SJSA1 (cell line): ENCODE measurements at regions not wholly inside any gene's neighbourhood (a gene's known extent, or its start where the extent isn't known, plus 50 kb on each side); places are given as distances from the start of the nearest gene placed in this dataset.
"Not testable (repeated sequence)": the region's sequence is repeated elsewhere in the genome, so short reads cannot be mapped to it uniquely, and the experiment has no call there.

Experiments used
- DNase-seq, 2 experiments: peaks; one replicate each; pipeline ENCODE4 v3.0.0-alpha.2; 2015 to 2020; ENCODE audit warnings: low spot score in 2 of 2, low read depth in 1 of 2
- H3K27ac ChIP-seq: fragments of 250-450 bp; sonication (Bioruptor Pico); 2 replicates; pipeline ENCODE4 v1.5.1; 2020; ENCODE audit warnings: mild to moderate bottlenecking, moderate library complexity
- H3K27me3 ChIP-seq: fragments of 250-450 bp; sonication (Bioruptor Pico); replicated peaks from 2 replicates; pipeline ENCODE4 v1.5.1; 2020; ENCODE audit warnings: mild to moderate bottlenecking, moderate library complexity
- H3K36me3 ChIP-seq: fragments of 250-450 bp; sonication (Bioruptor Pico); 2 replicates; pipeline ENCODE4 v1.5.1; 2020; ENCODE audit warnings: mild to moderate bottlenecking
- H3K4me1 ChIP-seq: fragments of 250-450 bp; sonication (Bioruptor Pico); replicated peaks from 2 replicates; pipeline ENCODE4 v1.6.1; 2021; ENCODE audit warnings: mild to moderate bottlenecking
- H3K4me3 ChIP-seq: fragments of 250-450 bp; sonication (Bioruptor Pico); 2 replicates; pipeline ENCODE4 v1.5.1; 2020; ENCODE audit warnings: mild to moderate bottlenecking
- H3K9me3 ChIP-seq: fragments of 250-450 bp; sonication (Bioruptor Pico); replicated peaks from 2 replicates; pipeline ENCODE4 v1.5.1; 2020; ENCODE audit warnings: mild to moderate bottlenecking

- no peaks in the 10 kb centered on the region for H3K4me1 ChIP-seq
- H3K36me3 ChIP-seq: no peaks in the 10 kb centered on the region
- H3K9me3 ChIP-seq: peaks cover 7% of the 10 kb centered on the region
- no peaks in the 10 kb centered on the region for H3K27me3 ChIP-seq
- H3K4me3 ChIP-seq: no peak overlapping the region
- DNase-seq: no peak
- no peak overlapping the region for H3K27ac ChIP-seq
These were observed 139.6 kb upstream of the SALL1 start for GRCh38 chr16:51290442-51291285.

GRCh38 chr16:51289336-51289735 is 138.3 kb upstream of the SALL1 start:
- Histone ChIP-seq H3K27ac (no peak overlapping the region), H3K9me3 (peaks cover 1% of the 10 kb centered on the region; the same call in 1 of the 2 replicates), H3K27me3 (no peaks in the 10 kb centered on the region), H3K4me1 (no peaks in the 10 kb centered on the region), H3K36me3 (no peaks in the 10 kb centered on the region), H3K4me3 (no peak overlapping the region)
- no peak for DNase-seq

- no peaks in the 10 kb centered on the region; the same call in 1 of the 2 replicates for H3K9me3 ChIP-seq
- no peak for DNase-seq
- H3K27me3 ChIP-seq: no peaks in the 10 kb centered on the region
- no peaks in the 10 kb centered on the region for H3K36me3 ChIP-seq
- H3K4me1 ChIP-seq: no peaks in the 10 kb centered on the region
- no peak overlapping the region for H3K27ac ChIP-seq
- no peak overlapping the region for H3K4me3 ChIP-seq
These were observed 136.2 kb upstream of the SALL1 start for GRCh38 chr16:51287121-51287755.

GRCh38 chr16:51286272-51286671 is 135.2 kb upstream of the SALL1 start:
- no peak overlapping the region for H3K4me3 ChIP-seq
- no peaks in the 10 kb centered on the region for H3K4me1 ChIP-seq
- no peaks in the 10 kb centered on the region for H3K36me3 ChIP-seq
- H3K9me3 ChIP-seq: no peaks in the 10 kb centered on the region
- no peaks in the 10 kb centered on the region for H3K27me3 ChIP-seq
- H3K27ac ChIP-seq: no peak overlapping the region
- DNase-seq: no peak

- Histone ChIP-seq H3K36me3 (no peaks in the 10 kb centered on the region), H3K9me3 (no peaks in the 10 kb centered on the region), H3K27ac (no peak overlapping the region), H3K4me3 (no peak overlapping the region), H3K4me1 (no peaks in the 10 kb centered on the region), H3K27me3 (no peaks in the 10 kb centered on the region)
- DNase-seq: no peak
These were observed 125.3 kb upstream of the SALL1 start for GRCh38 chr16:51276336-51276735.

GRCh38 chr16:51272420-51272819 is 121.3 kb upstream of the SALL1 start:
- H3K9me3 ChIP-seq: no peaks in the 10 kb centered on the region
- no peaks in the 10 kb centered on the region for H3K36me3 ChIP-seq
- no peaks in the 10 kb centered on the region for H3K27me3 ChIP-seq
- no peak overlapping the region for H3K27ac ChIP-seq
- H3K4me1 ChIP-seq: no peaks in the 10 kb centered on the region
- H3K4me3 ChIP-seq: no peak overlapping the region
- DNase-seq: no peak

- Histone ChIP-seq H3K27me3 (no peaks in the 10 kb centered on the region), H3K27ac (no peak overlapping the region), H3K9me3 (no peaks in the 10 kb centered on the region), H3K36me3 (no peaks in the 10 kb centered on the region), H3K4me1 (no peaks in the 10 kb centered on the region), H3K4me3 (no peak overlapping the region)
- DNase-seq: no peak
These were observed 120.2 kb upstream of the SALL1 start for GRCh38 chr16:51271156-51271701.

GRCh38 chr16:51268237-51268636 is 117.2 kb upstream of the SALL1 start:
- Histone ChIP-seq H3K36me3 (no peaks in the 10 kb centered on the region), H3K27ac (no peak overlapping the region), H3K4me3 (no peak overlapping the region), H3K9me3 (no peaks in the 10 kb centered on the region), H3K27me3 (no peaks in the 10 kb centered on the region), H3K4me1 (no peaks in the 10 kb centered on the region)
- no peak for DNase-seq

- H3K4me3 ChIP-seq: no peak overlapping the region
- no peaks in the 10 kb centered on the region for H3K9me3 ChIP-seq
- DNase-seq: no peak
- no peak overlapping the region for H3K27ac ChIP-seq
- H3K4me1 ChIP-seq: no peaks in the 10 kb centered on the region
- H3K27me3 ChIP-seq: no peaks in the 10 kb centered on the region
- no peaks in the 10 kb centered on the region for H3K36me3 ChIP-seq
These were observed 116.6 kb upstream of the SALL1 start for GRCh38 chr16:51267681-51268080.

- no peak for DNase-seq
- Histone ChIP-seq H3K4me3 (no peak overlapping the region), H3K36me3 (no peaks in the 10 kb centered on the region), H3K27me3 (no peaks in the 10 kb centered on the region), H3K4me1 (no peaks in the 10 kb centered on the region), H3K27ac (no peak overlapping the region), H3K9me3 (peaks cover 7% of the 10 kb centered on the region)
These were observed 111.4 kb upstream of the SALL1 start for GRCh38 chr16:51262428-51262827.

GRCh38 chr16:51261919-51262318 is 110.8 kb upstream of the SALL1 start:
- no peak for DNase-seq
- H3K27me3 ChIP-seq: no peaks in the 10 kb centered on the region

GRCh38 chr16:51255349-51255972 is 104.4 kb upstream of the SALL1 start:
- Histone ChIP-seq H3K27ac (no peak overlapping the region), H3K4me3 (no peak overlapping the region), H3K9me3 (0 out of 2 replicates have a peak, but pooled peaks cover 2% of the 10 kb centered on the region), H3K4me1 (no peaks in the 10 kb centered on the region), H3K27me3 (no peaks in the 10 kb centered on the region), H3K36me3 (no peaks in the 10 kb centered on the region)
- no peak for DNase-seq

More at GRCh38 chr16:51261919-51262318, 110.8 kb upstream of the SALL1 start:
- Histone ChIP-seq H3K4me3 (no peak overlapping the region), H3K36me3 (no peaks in the 10 kb centered on the region), H3K27ac (no peak overlapping the region), H3K4me1 (no peaks in the 10 kb centered on the region), H3K9me3 (peaks cover 7% of the 10 kb centered on the region)

GRCh38 chr16:51254390-51254789 is 103.3 kb upstream of the SALL1 start:
- not testable (repeated sequence) for H3K9me3 ChIP-seq, H3K4me1 ChIP-seq, DNase-seq, H3K27ac ChIP-seq, H3K36me3 ChIP-seq, H3K27me3 ChIP-seq, H3K4me3 ChIP-seq

GRCh38 chr16:51248217-51248616 is 97.1 kb upstream of the SALL1 start:
- Histone ChIP-seq H3K4me3 (no peak overlapping the region), H3K4me1 (peaks cover 7% of the 10 kb centered on the region), H3K9me3 (no peaks in the 10 kb centered on the region), H3K27ac (no peak overlapping the region), H3K36me3 (no peaks in the 10 kb centered on the region), H3K27me3 (no peaks in the 10 kb centered on the region)
- DNase-seq: no peak
